ENCODE measurements at regions not wholly inside any gene's neighbourhood (a gene's known extent, or its start where the extent isn't known, plus 50 kb on each side); places are given as distances from the start of the nearest gene placed in this dataset.
"Not testable (repeated sequence)": the region's sequence is repeated elsewhere in the genome, so short reads cannot be mapped to it uniquely, and the experiment has no call there.

- Histone ChIP-seq H3K4me1 (peaks cover 6% of the 10 kb centered on the region; the same call in 1 of the 2 replicates), H3K9me3 (replicated peaks) (no peaks in the 10 kb centered on the region), H3K27ac (no peak overlapping the region), H3K27me3 (no peaks in the 10 kb centered on the region), H3K36me3 (no peaks in the 10 kb centered on the region), H3K4me3 (no peak overlapping the region)
- DNase-seq: no peak
Measured at GRCh38 chr20:12110711-12111110, 193.0 kb downstream of the BTBD3 start.

GRCh38 chr20:12111431-12112088 is 193.9 kb downstream of the BTBD3 start:
- H3K4me3 ChIP-seq: no peak overlapping the region
- no peaks in the 10 kb centered on the region for H3K36me3 ChIP-seq
- H3K27ac ChIP-seq: no peak overlapping the region
- no peak for DNase-seq
- H3K4me1 ChIP-seq: peaks cover 6% of the 10 kb centered on the region; the same call in 1 of the 2 replicates
- H3K9me3 ChIP-seq (replicated peaks): no peaks in the 10 kb centered on the region
- H3K27me3 ChIP-seq: no peaks in the 10 kb centered on the region

GRCh38 chr20:12112089-12112474 is 194.4 kb downstream of the BTBD3 start:
- Histone ChIP-seq H3K27me3 (no peaks in the 10 kb centered on the region), H3K4me1 (peaks cover 6% of the 10 kb centered on the region; the same call in 1 of the 2 replicates), H3K27ac (no peak overlapping the region), H3K9me3 (replicated peaks) (no peaks in the 10 kb centered on the region), H3K36me3 (no peaks in the 10 kb centered on the region), H3K4me3 (no peak overlapping the region)
- DNase-seq: no peak

- DNase-seq: no peak
- H3K27me3 ChIP-seq: no peaks in the 10 kb centered on the region
Measured at GRCh38 chr20:12112665-12113064, 195.0 kb downstream of the BTBD3 start.

GRCh38 chr20:12113075-12113467 is 195.4 kb downstream of the BTBD3 start:
- Histone ChIP-seq H3K27me3 (no peaks in the 10 kb centered on the region), H3K36me3 (no peaks in the 10 kb centered on the region), H3K27ac (no peak overlapping the region), H3K4me1 (peaks cover 6% of the 10 kb centered on the region; the same call in 1 of the 2 replicates), H3K9me3 (replicated peaks) (no peaks in the 10 kb centered on the region), H3K4me3 (no peak overlapping the region)
- no peak for DNase-seq

More at GRCh38 chr20:12112665-12113064, 195.0 kb downstream of the BTBD3 start:
- H3K27ac ChIP-seq: no peak overlapping the region
- H3K4me1 ChIP-seq: peaks cover 6% of the 10 kb centered on the region; the same call in 1 of the 2 replicates
- H3K36me3 ChIP-seq: no peaks in the 10 kb centered on the region
- H3K9me3 ChIP-seq (replicated peaks): no peaks in the 10 kb centered on the region
- no peak overlapping the region for H3K4me3 ChIP-seq

GRCh38 chr20:12113468-12114371 is 196.0 kb downstream of the BTBD3 start:
- no peaks in the 10 kb centered on the region for H3K9me3 ChIP-seq (replicated peaks)
- no peaks in the 10 kb centered on the region for H3K27me3 ChIP-seq
- H3K36me3 ChIP-seq: no peaks in the 10 kb centered on the region
- H3K4me3 ChIP-seq: no peak overlapping the region
- H3K27ac ChIP-seq: no peak overlapping the region
- peaks cover 6% of the 10 kb centered on the region; the same call in 1 of the 2 replicates for H3K4me1 ChIP-seq
- DNase-seq: peak in 1 of 2 experiments; percentile 38

- not testable (repeated sequence) for H3K9me3 ChIP-seq (replicated peaks); H3K36me3 ChIP-seq; H3K4me1 ChIP-seq; DNase-seq; H3K4me3 ChIP-seq; H3K27ac ChIP-seq; H3K27me3 ChIP-seq
Measured at GRCh38 chr20:12129114-12129513, 211.4 kb downstream of the BTBD3 start.

- not testable (repeated sequence) for H3K4me1 ChIP-seq; H3K27me3 ChIP-seq; H3K36me3 ChIP-seq; DNase-seq; H3K4me3 ChIP-seq; H3K27ac ChIP-seq; H3K9me3 ChIP-seq (replicated peaks)
Measured at GRCh38 chr20:12129532-12129931, 211.8 kb downstream of the BTBD3 start.

- no peaks in the 10 kb centered on the region for H3K36me3 ChIP-seq
- H3K27ac ChIP-seq: no peak overlapping the region
Measured at GRCh38 chr20:12130781-12131180, 213.1 kb downstream of the BTBD3 start.

GRCh38 chr20:12133553-12133952 is 215.9 kb downstream of the BTBD3 start:
- no peaks in the 10 kb centered on the region for H3K4me1 ChIP-seq
- H3K9me3 ChIP-seq (replicated peaks): no peaks in the 10 kb centered on the region
- no peak for DNase-seq
- no peaks in the 10 kb centered on the region for H3K27me3 ChIP-seq
- no peak overlapping the region for H3K4me3 ChIP-seq
- H3K27ac ChIP-seq: no peak overlapping the region
- H3K36me3 ChIP-seq: no peaks in the 10 kb centered on the region

More at GRCh38 chr20:12130781-12131180, 213.1 kb downstream of the BTBD3 start:
- no peak for DNase-seq
- no peak overlapping the region for H3K4me3 ChIP-seq
- H3K4me1 ChIP-seq: no peaks in the 10 kb centered on the region
- H3K9me3 ChIP-seq (replicated peaks): no peaks in the 10 kb centered on the region
- H3K27me3 ChIP-seq: no peaks in the 10 kb centered on the region

- not testable (repeated sequence) for DNase-seq; H3K36me3 ChIP-seq; H3K27me3 ChIP-seq; H3K27ac ChIP-seq; H3K9me3 ChIP-seq (replicated peaks); H3K4me3 ChIP-seq; H3K4me1 ChIP-seq
Measured at GRCh38 chr20:12145951-12146350, 228.3 kb downstream of the BTBD3 start.

GRCh38 chr20:12152996-12153395 is 235.3 kb downstream of the BTBD3 start:
- Histone ChIP-seq H3K36me3 (no peaks in the 10 kb centered on the region), H3K4me1 (no peaks in the 10 kb centered on the region), H3K4me3 (no peak overlapping the region), H3K9me3 (replicated peaks) (no peaks in the 10 kb centered on the region), H3K27ac (no peak overlapping the region), H3K27me3 (no peaks in the 10 kb centered on the region)
- no peak for DNase-seq

- H3K27me3 ChIP-seq: no peaks in the 10 kb centered on the region
Measured at GRCh38 chr20:12153628-12154027, 235.9 kb downstream of the BTBD3 start.

GRCh38 chr20:12156252-12156651 is 238.6 kb downstream of the BTBD3 start:
- Histone ChIP-seq H3K9me3 (replicated peaks) (no peaks in the 10 kb centered on the region), H3K27ac (no peak overlapping the region), H3K4me1 (no peaks in the 10 kb centered on the region), H3K27me3 (no peaks in the 10 kb centered on the region), H3K4me3 (no peak overlapping the region), H3K36me3 (no peaks in the 10 kb centered on the region)
- no peak for DNase-seq

More at GRCh38 chr20:12153628-12154027, 235.9 kb downstream of the BTBD3 start:
- no peak for DNase-seq
- Histone ChIP-seq H3K27ac (no peak overlapping the region), H3K9me3 (replicated peaks) (no peaks in the 10 kb centered on the region), H3K4me3 (no peak overlapping the region), H3K4me1 (no peaks in the 10 kb centered on the region), H3K36me3 (no peaks in the 10 kb centered on the region)

- Histone ChIP-seq H3K4me1 (no peaks in the 10 kb centered on the region), H3K27ac (no peak overlapping the region), H3K4me3 (no peak overlapping the region), H3K9me3 (replicated peaks) (no peaks in the 10 kb centered on the region), H3K36me3 (no peaks in the 10 kb centered on the region), H3K27me3 (no peaks in the 10 kb centered on the region)
- DNase-seq: no peak
Measured at GRCh38 chr20:12159261-12159660, 241.6 kb downstream of the BTBD3 start.

Data from SJCRH30 (cell line).